Myocyte (in vitro differentiated cells): ENCODE measurements at regions not wholly inside any gene's neighbourhood (a gene's known extent, or its start where the extent isn't known, plus 50 kb on each side); places are given as distances from the start of the nearest gene placed in this dataset.
"Not testable (repeated sequence)": the region's sequence is repeated elsewhere in the genome, so short reads cannot be mapped to it uniquely, and the experiment has no call there.

Source experiments
- DNase-seq: peaks from one replicate; pipeline ENCODE4 v3.0.0-alpha.2; 2012; ENCODE audit warnings: low read depth

DNA sequence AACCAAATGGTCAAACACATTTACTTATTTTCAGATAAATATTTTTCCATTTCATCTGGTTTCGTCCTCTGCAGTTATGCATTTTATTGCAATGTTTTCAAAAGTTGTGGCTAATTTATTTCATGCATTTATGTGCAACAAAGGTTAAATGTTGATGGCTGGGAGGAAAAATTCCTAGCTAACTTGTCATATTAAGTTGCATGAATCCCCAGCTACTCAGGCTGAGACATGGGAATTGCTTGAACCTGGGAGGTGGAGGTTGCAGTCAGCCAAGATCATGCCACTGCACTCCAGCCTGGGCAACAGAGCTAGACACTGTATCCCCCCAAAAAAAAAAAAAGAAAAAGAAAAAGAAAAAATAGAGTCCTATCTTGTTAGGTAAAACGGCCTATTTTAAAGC is 1862.4 kb upstream of the RAG2 start:
- DNase-seq, result peak; percentile 23

DNA sequence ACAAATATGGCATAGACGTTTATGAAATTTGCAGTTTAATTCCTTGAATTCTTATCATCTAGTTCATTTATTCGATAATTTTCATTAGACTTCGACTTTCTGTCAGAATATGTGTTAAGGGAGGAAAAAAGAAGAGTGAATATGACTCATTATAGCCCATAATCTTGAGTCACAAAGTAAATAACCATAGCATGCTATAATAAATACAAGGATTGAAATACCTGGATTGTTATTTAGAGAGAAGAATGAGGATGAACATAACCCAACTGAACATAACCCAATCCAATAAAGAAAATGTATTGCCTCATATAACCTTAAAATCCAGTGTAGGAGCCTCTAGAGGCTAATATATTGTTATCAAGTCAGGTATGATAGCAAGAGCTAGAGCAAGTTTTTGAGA is 1858.3 kb upstream of the RAG2 start:
- DNase-seq, result no peak

- peak; percentile 25 for DNase-seq
Measured at GRCh38 chr11:38448284-38448683, 1850.2 kb upstream of the RAG2 start.

GRCh38 chr11:38446336-38446735 is 1848.3 kb upstream of the RAG2 start:
- no peak for DNase-seq

DNA sequence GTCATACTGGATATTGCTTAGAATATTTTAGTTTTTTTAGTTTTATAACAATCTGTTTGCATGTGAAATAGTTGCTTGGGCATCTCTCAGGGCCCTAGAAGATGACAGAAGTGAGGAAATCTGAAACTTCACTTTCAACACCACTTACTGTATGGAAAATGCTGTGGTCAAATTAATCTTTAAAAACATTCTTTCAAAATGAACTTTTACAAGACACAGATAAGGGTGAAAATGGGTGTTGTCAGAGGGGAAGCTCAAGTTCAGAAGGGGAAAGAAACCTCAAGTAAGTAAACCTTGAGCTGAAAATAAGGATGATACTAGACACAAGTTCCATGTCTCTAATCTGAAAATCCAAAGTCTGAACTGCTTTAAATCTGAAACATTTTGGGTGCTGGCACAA is 1840.1 kb upstream of the RAG2 start:
- DNase-seq, result no peak

- DNase-seq, result peak; percentile 36
Measured at GRCh38 chr11:38425578-38425977, 1827.5 kb upstream of the RAG2 start.

- DNase-seq, result no peak
Measured at GRCh38 chr11:38423042-38423441, 1825.0 kb upstream of the RAG2 start.

GRCh38 chr11:38416141-38416540 is 1818.1 kb upstream of the RAG2 start:
- DNase-seq, result peak; percentile 65

- no peak for DNase-seq
Measured at GRCh38 chr11:38411149-38411548, 1813.1 kb upstream of the RAG2 start.

DNA sequence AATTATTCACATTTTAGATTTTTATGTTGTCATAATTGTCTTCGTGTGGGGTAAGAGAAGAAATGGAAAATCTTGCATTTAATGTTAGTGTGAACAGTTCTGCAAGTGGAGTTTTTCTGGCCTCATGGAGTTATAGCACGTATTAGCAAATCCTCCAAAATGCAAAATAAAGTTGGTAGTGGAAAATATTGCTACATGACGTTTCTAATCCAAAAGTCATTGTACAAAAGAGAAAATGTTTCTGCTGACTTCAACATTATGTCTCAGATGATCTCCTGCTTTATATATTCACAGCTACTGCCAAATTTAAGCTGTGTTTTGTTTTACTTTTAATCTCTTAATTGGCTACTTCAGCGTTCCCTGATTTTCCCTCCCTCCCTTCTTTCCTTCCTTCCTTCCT is 1804.0 kb upstream of the RAG2 start:
- DNase-seq, result no peak

GRCh38 chr11:38392176-38392575 is 1794.1 kb upstream of the RAG2 start:
- DNase-seq, result no peak

GRCh38 chr11:38384568-38384967 is 1786.5 kb upstream of the RAG2 start:
- DNase-seq, result peak; percentile 2

DNA sequence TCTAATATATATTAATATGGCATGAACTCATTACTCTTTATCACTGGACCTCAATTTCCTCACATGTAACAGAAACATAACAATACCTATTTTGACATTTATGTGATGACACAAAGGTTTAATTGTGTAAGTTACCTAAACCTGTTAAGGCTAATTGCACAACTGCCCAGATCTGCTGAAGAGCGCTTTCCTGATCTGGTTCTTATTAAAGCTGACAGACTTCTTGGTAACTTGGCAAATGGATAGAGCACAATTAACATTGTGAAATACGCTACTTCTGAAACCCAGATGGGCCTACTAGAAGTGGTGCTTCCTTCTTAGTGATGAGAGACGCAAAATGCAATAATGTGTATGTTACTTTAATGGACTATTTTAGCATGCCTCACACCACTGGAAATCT is 1767.2 kb upstream of the RAG2 start:
- DNase-seq, result no peak

DNA sequence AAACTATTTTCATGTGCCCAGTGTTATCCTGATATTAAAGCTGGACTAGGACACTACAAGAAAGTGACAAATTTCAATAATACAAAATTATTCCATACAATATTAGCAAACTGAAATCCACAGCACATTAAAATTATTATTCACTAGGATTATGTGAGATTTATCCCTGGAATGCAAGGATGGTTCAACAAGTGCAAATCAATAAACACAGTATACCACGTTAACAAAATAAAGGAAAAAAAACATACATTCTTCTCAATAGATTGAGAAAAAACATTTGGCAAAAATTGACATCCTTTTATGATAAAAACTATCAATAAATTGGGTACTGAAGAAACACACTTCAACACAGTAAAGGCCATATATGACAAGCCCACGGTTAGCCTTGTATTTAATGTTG is 1758.2 kb upstream of the RAG2 start:
- DNase-seq, result no peak

DNA sequence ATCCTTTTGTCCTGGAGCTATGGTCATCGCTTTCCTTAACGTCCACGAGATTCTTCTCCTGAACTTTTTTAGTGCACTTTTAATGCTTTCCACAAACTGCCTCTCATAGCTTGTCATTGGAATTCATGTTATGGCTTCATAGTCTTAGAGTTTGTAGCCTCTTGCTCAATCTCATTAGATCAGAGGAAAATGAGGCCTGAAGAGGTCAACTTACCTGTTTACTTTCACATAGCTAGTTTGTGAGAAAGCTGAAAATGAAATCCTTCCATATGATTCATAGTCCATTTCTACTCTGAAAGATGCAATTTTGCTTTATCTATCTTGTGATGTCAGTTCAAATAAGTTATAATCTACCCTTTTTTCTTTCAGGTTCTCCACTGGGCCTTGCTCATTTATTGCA is 1747.2 kb upstream of the RAG2 start:
- no peak for DNase-seq

DNA sequence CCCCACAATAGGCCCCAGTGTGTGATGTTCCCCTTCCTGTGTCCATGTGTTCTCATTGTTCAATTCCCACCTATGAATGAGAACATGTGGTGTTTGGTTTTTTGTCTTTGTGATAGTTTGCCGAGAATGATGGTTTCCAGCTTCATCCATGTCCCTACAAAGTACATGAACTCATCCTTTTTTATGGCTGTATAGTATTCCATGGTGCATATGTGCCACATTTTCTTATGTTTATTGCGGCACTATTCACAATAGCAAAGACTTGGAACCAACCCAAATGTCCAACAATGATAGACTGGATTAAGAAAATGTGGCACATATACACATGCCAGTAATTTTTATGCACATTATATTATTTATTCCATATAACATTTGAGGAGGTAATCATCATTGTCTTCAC is 1743.6 kb upstream of the RAG2 start:
- DNase-seq, result not testable (repeated sequence)

DNA sequence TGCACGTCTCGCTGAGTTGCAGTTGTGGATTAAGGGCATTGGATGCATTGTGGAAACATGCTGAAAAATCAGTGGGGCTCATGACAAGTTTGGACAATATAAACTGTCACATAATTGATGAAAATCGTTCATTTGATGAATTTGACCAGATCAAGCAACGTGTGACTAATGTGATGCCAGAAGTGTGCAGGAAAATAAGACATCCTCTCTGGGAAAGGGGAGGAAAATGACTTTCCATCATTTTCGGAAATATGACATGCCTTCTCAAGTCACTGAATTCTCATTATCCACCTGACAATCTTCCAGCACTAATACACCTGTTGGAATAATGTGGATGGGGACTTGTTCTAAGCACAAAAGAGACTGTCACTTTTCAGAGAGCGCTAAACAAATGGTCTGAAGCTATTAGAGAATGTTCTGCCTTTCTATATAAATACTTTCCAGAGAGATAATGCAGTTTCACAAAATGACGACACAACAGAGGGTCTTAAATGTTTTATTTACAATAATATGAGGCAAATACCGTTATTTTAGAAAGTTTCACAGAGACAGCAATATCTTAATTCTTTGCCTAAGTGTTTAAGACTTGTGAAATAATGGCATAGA is 1741.9 kb upstream of the RAG2 start:
- DNase-seq, result no peak

GRCh38 chr11:38338022-38338421 is 1740.0 kb upstream of the RAG2 start:
- not testable (repeated sequence) for DNase-seq

DNA sequence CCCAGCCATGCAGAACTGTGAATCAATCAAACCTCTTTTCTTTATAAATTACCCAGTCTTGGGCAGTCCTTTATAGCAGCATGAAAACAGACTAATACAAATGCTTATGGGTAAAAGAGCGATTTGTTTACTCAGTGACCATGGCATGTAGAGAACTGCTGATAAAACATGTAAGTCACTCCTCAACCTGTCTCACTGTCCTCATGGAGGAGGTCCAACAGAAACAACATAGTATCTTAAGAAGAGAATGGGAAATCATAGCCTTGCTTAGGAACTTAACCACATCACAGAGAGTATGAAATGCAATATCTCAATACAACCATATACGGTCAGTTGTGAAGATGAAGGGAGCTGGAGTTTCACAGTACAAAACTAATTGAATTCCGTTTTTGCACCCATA is 1734.0 kb upstream of the RAG2 start:
- no peak for DNase-seq

GRCh38 chr11:38330578-38330977 is 1732.5 kb upstream of the RAG2 start:
- DNase-seq, result peak; percentile 18

DNA sequence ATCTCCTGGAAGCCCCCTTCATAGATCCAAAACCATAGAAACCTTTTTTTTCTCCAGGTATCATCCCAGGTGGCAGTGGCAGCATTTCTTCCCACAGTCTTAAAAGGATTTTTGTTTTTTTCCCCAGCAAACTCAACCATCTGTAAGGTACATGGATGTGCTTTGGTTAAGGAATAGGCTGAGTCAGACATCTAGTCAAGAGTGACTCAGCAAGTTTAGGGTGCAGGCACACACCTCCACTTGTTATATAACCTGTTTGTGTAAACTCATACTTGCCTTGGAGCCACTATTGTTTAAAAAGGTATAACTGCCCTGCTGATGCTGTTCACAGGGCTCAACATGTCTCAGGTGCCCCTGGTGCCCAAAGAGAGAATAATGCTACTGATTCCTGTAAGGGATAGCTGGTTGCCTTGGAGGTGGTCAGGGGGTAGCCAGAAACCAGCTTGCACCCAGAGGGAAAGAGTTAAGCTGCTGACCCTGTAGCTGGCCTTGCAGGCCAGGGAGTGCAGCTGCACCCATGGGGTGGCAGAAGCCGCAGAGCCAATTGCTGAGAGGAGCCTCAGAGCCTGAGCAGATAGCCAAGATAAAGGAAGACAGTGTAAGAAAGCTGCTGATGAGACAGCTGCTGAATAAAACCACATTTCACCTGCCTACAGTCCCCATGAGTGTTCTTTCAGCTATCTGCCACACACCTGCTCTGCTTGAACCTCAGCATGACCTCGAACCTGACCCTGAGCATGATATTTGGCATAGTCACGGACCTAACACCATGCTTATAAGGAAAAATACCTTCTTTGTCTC is 1726.1 kb upstream of the RAG2 start:
- peak; percentile 66 for DNase-seq

- no peak for DNase-seq
Measured at GRCh38 chr11:38315151-38315550, 1717.1 kb upstream of the RAG2 start.

GRCh38 chr11:38307455-38307854 is 1709.4 kb upstream of the RAG2 start:
- DNase-seq, result no peak
